Left lung (tissue), 4 donors: ENCODE measurements at regions not wholly inside any gene's neighbourhood (a gene's known extent, or its start where the extent isn't known, plus 50 kb on each side); places are given as distances from the start of the nearest gene placed in this dataset.
A peak's percentile ranks its signal among the peaks of the same experiment; 100 is the strongest.
"Not testable (repeated sequence)": the region's sequence is repeated elsewhere in the genome, so short reads cannot be mapped to it uniquely, and the experiment has no call there.

Experiments
- ATAC-seq: fragments of 200-7000 bp; cut with Tn5 transposase; one replicate; pipeline ENCODE4 v1.9.1; 2020; ENCODE audit warnings: moderate library complexity
- DNase-seq, 4 donors: peaks; one replicate each; pipeline ENCODE4 v3.0.0-alpha.2; 2013 to 2020
- H3K27ac ChIP-seq, 2 donors: fragments of 200-600 bp; sonication (generic) in 1 of 2; one replicate each; pipeline versions ENCODE4 v1.5.0 to v1.8.0; 2020 to 2021
- H3K27me3 ChIP-seq, 2 donors: fragments of 200-600 bp; sonication (generic) in 1 of 2; one replicate each; pipeline versions ENCODE4 v1.5.0 to v1.8.0; 2020 to 2021
- H3K36me3 ChIP-seq, 2 donors: fragments of 200-600 bp; sonication (generic) in 1 of 2; one replicate each; pipeline versions ENCODE4 v1.5.0 to v1.8.0; 2020 to 2021
- H3K4me1 ChIP-seq, 2 donors: fragments of 200-600 bp; one replicate each; pipeline ENCODE4 v1.8.0; 2021
- H3K4me3 ChIP-seq, 2 donors: fragments of 200-600 bp; sonication (generic) in 1 of 2; one replicate each; pipeline versions ENCODE4 v1.5.0 to v1.8.0; 2020 to 2021; ENCODE audit warnings: mild to moderate bottlenecking in 1 of 2
- H3K9me3 ChIP-seq, 2 donors: fragments of 200-600 bp; sonication (generic) in 1 of 2; one replicate each; pipeline versions ENCODE4 v1.5.0 to v1.8.0; 2020 to 2021
- intact Hi-C, 2 donors: fragments of 100-400 bp; cut with DNase I; formaldehyde crosslinking; loops; one replicate each; pipeline versions ENCODE4 v1.11.2 to v1.14.2; 2022
- TF ChIP-seq, protein P1 (sequence below), 2 donors: fragments of 200-600 bp; sonication (generic) in 1 of 2; IDR thresholded peaks; one replicate each; pipeline versions ENCODE4 v1.5.0 to v1.8.0; 2021; ENCODE audit warnings: antibody characterized with exemption in 2 of 2
- donor health status: DM: no; HTN: yes; CAD: no.
- donor health status: DM: no; HTN: no; CAD: no.

DNA sequence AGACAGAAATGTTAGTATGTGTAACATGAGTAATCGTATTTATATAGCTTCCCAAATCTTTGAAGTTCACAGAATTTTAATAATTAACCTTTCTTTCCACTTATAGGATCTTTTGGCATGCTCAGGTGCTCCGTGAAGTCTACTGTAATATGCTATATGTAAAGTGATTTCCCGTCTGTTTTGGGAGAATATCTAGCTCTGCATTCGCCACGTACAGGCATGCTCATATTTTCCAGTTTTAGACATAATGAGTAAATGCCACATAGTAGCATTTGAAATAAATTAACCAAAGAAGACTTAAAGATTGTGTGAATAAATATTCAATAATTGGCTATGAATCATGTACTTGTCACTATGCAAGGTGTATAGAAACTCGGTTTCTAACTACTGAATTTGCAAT, 189.0 kb upstream of the CSNK1A1L start:
- Histone ChIP-seq H3K36me3 (no peaks in the 10 kb centered on the region), H3K27ac (no peak overlapping the region), H3K9me3 (peaks cover 0 to 4% of the 10 kb centered on the region in 2 donors), H3K4me3 (no peak overlapping the region), H3K4me1 (no peaks in the 10 kb centered on the region), H3K27me3 (no peaks in the 10 kb centered on the region)
- no peak for DNase-seq
- TF ChIP-seq, protein P1, sequence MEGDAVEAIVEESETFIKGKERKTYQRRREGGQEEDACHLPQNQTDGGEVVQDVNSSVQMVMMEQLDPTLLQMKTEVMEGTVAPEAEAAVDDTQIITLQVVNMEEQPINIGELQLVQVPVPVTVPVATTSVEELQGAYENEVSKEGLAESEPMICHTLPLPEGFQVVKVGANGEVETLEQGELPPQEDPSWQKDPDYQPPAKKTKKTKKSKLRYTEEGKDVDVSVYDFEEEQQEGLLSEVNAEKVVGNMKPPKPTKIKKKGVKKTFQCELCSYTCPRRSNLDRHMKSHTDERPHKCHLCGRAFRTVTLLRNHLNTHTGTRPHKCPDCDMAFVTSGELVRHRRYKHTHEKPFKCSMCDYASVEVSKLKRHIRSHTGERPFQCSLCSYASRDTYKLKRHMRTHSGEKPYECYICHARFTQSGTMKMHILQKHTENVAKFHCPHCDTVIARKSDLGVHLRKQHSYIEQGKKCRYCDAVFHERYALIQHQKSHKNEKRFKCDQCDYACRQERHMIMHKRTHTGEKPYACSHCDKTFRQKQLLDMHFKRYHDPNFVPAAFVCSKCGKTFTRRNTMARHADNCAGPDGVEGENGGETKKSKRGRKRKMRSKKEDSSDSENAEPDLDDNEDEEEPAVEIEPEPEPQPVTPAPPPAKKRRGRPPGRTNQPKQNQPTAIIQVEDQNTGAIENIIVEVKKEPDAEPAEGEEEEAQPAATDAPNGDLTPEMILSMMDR (IDR thresholded peaks at IDR 0.05) = no peak
- ATAC-seq = no peak
- intact Hi-C loops = no loop called here

- TF ChIP-seq, protein P1 (IDR thresholded peaks at IDR 0.05) = no peak
- no peak overlapping the region for H3K27ac ChIP-seq
- no peaks in the 10 kb centered on the region for H3K27me3 ChIP-seq
- DNase-seq (no peak), ATAC-seq (no peak)
- no peak overlapping the region for H3K4me3 ChIP-seq
- intact Hi-C loops = no loop called here
- no peaks in the 10 kb centered on the region for H3K36me3 ChIP-seq
- no peaks in the 10 kb centered on the region for H3K9me3 ChIP-seq
- H3K4me1 ChIP-seq = no peaks in the 10 kb centered on the region
Measured at GRCh38 chr13:37293295-37293694, 187.8 kb upstream of the CSNK1A1L start.

GRCh38 chr13:37290716-37291505, 185.4 kb upstream of the CSNK1A1L start:
- Histone ChIP-seq H3K9me3 (peaks cover 0 to 8% of the 10 kb centered on the region in 2 donors), H3K36me3 (no peaks in the 10 kb centered on the region), H3K4me1 (no peaks in the 10 kb centered on the region), H3K27me3 (no peaks in the 10 kb centered on the region), H3K27ac (no peak overlapping the region), H3K4me3 (no peak overlapping the region)
- TF ChIP-seq, protein P1 (IDR thresholded peaks at IDR 0.05) = no peak
- DNase-seq = no peak
- no peak for ATAC-seq
- intact Hi-C loops = no loop called here

DNA sequence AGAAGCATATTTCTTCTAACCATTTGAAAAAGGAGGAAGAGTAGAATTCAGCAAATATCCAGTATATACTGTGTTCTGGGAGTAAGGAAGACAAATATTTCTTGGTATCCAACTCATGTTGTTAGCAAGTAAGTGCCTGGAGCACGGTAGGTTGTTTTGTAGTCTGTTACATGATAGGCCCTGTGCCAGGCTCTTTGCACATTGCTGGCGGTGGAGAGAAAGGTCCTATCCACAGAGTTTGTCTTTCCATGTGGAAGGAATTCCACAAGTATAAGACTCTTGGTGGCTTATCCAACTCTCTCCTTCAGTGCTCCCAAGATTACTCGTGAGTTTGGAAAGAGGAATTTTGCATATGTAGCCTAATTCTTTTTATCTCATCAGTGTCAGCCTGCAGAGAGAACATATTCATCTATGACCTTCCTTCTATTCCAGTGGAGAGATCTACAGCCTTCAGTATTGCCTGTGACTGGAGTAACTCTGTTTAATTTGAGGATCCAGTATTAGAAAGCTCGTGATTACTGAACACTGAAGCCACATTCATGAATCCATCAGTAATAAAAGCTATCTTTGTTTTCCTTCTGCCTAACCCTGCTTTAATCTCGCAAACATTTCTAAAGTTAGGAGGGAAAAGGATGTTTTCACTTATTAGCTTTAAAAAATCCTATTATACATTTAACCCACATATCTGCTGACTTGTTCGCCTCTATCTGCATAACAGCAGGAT, 183.9 kb upstream of the CSNK1A1L start:
- ATAC-seq (no peak), DNase-seq (no peak)
- Histone ChIP-seq H3K36me3 (no peaks in the 10 kb centered on the region), H3K27ac (no peak overlapping the region), H3K27me3 (no peaks in the 10 kb centered on the region), H3K9me3 (peaks cover 0 to 8% of the 10 kb centered on the region in 2 donors), H3K4me3 (no peak overlapping the region), H3K4me1 (no peaks in the 10 kb centered on the region)
- TF ChIP-seq, protein P1 (IDR thresholded peaks at IDR 0.05) = no peak
- intact Hi-C loops = no loop called here

DNA sequence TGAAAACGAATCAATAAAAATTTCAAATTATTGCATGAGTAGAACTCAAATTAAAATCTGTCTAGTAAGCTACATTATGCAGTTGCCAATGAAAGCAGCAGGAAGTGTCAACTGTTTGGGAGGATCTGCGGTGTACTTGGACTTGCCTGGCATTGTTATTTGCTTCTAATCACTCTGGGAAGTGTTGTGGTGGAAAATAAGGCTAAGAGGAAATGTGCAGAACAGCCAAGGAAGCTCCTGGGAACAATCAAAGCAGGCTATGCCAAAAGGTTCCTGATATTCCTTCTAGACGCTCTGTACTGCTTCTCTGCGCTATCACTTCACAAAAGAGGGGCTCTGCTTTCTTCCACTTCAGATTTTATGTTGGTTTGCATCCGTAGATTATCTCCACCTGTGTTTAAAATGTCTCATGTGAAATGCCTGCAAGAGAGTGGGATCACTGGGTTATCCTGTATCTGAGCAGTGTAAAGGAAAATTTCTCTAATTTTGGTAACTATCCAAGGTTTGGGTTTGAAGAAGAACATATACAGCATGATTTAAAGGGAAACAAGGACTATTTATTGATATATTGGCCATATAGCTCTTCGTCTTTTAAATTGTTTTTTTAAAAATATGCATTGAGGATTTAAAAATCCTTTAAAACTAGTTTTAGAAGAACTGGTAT, 182.7 kb upstream of the CSNK1A1L start:
- ATAC-seq (peak; percentile 15), DNase-seq (no peak)
- Histone ChIP-seq H3K4me3 (no peak overlapping the region), H3K9me3 (peaks cover 0 to 8% of the 10 kb centered on the region in 2 donors), H3K27ac (no peak overlapping the region), H3K4me1 (no peaks in the 10 kb centered on the region), H3K27me3 (no peaks in the 10 kb centered on the region), H3K36me3 (no peaks in the 10 kb centered on the region)
- intact Hi-C loops = no loop called here
- TF ChIP-seq, protein P1 (IDR thresholded peaks at IDR 0.05) = no peak

GRCh38 chr13:37280231-37280630, 174.8 kb upstream of the CSNK1A1L start:
- H3K4me1 ChIP-seq, H3K27me3 ChIP-seq, H3K9me3 ChIP-seq, H3K27ac ChIP-seq, H3K36me3 ChIP-seq, H3K4me3 ChIP-seq, intact Hi-C loops, ATAC-seq: not testable (repeated sequence)
- peak in 1 of 4 donors; percentile 33 for DNase-seq
